A549 (cell line): ENCODE measurements at regions not wholly inside any gene's neighbourhood (a gene's known extent, or its start where the extent isn't known, plus 50 kb on each side); places are given as distances from the start of the nearest gene placed in this dataset.

Source experiments
- BHLHE40 ChIP-seq: IDR thresholded peaks from 2 replicates; pipeline ENCODE4 v1.6.1; 2012; ENCODE audit warnings: low read depth, low read length, inconsistent platforms
- RCOR1 ChIP-seq: fragments of 150-350 bp; IDR thresholded peaks from 2 replicates; pipeline ENCODE4 v1.6.1; 2014; ENCODE audit warnings: antibody characterized with exemption, low read length, low read depth

DNA sequence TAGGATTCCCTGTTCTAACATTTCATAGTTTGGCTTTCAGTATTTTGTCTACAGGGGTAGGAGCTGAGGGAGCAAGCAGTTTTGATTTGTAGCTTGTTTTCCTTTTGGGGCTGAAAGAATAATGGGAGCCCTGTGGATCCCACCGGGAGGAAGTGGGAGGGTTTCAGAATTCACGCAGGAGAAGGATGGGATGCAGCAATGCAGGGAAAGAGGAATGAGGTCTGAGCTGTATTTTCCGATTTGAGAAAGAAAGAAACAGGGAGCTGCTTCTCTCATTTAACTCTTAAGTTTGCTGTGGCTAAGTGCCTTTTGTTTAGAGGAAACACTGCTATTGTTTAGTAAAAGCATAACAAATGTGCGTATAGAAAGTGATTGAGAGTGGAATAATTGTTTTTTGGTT, 141.0 kb downstream of the ADCYAP1 start:
- no peak for TF ChIP-seq BHLHE40
- no peak for TF ChIP-seq RCOR1
